ENCODE measurements at regions not wholly inside any gene's neighbourhood (a gene's known extent, or its start where the extent isn't known, plus 50 kb on each side); places are given as distances from the start of the nearest gene placed in this dataset.
"Not testable (repeated sequence)": the region's sequence is repeated elsewhere in the genome, so short reads cannot be mapped to it uniquely, and the experiment has no call there.

DNA sequence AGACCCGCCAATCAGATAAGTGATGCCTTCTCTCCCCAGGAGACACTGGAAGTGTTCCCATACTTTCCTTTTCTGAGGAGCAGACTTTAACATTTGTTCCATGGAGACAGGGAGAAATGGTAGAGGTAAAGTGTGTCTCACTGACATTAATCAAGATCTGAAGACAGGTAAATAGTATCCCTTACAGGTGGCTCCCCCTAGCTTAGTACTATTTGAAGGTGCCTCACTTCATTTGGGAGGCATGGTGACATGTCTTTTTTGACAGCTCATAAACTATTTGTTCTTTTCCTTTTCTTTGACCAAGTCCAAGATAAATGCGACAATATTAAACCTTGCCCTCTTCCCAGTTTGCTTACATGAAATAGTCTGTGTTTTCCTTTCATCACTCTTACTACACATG is 485.6 kb upstream of the IL12A start:
- in situ Hi-C loops (cut with HindIII; ENCODE audit: low sequenced_read_pairs) = no loop called here

GRCh38 chr3:159510988-159511387 is 477.6 kb upstream of the IL12A start:
- in situ Hi-C loops (cut with HindIII; ENCODE audit: low sequenced_read_pairs) = not testable (repeated sequence)

GRCh38 chr3:159513444-159513843 is 475.2 kb upstream of the IL12A start:
- in situ Hi-C loops (cut with HindIII; ENCODE audit: low sequenced_read_pairs) = no loop called here

GRCh38 chr3:159513867-159514380 is 474.7 kb upstream of the IL12A start:
- in situ Hi-C loops (cut with HindIII; ENCODE audit: low sequenced_read_pairs) = no loop called here

GRCh38 chr3:159517105-159517504 is 471.5 kb upstream of the IL12A start:
- in situ Hi-C loops (cut with HindIII; ENCODE audit: low sequenced_read_pairs) = no loop called here

GRCh38 chr3:159520638-159521037 is 468.0 kb upstream of the IL12A start:
- in situ Hi-C loops (cut with HindIII; ENCODE audit: low sequenced_read_pairs) = no loop called here

GRCh38 chr3:159522276-159522675 is 466.4 kb upstream of the IL12A start:
- in situ Hi-C loops (cut with HindIII; ENCODE audit: low sequenced_read_pairs) = no loop called here

DNA sequence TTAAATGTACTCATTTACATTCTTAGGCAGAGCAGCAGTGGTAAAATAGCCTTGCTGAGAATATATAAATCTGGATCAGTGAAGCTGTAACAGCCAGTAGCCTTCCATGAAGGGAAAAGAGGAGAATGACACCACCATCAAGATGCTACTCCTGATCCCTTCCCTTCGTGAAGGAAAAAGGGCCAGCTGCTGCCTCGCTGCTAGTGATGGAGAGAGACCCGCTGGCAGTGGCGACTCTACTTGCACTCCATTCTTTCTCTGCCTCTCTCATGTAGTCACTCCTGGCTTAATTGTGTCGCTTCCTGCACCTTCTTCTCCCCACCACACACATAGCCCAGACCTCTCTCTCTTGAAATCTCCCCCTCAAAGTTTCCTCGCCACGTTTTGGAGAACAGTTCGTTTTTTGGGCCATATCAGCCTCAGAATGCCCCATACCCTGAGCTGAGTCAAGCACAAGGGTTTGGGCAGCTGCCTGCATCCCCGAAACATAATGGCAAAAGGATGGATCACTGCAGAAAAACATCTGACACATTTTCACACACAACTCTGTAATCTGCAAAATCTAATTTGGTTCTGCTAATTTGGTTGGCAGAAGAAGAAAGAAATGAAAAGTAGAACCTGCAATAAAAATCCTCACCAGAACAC is 460.3 kb upstream of the IL12A start:
- in situ Hi-C loops (cut with HindIII; ENCODE audit: low sequenced_read_pairs) = loop anchor here (5.0 kb wide), 1 partner anchor 56 kb away; no protein-coding TSS in a partner anchor

DNA sequence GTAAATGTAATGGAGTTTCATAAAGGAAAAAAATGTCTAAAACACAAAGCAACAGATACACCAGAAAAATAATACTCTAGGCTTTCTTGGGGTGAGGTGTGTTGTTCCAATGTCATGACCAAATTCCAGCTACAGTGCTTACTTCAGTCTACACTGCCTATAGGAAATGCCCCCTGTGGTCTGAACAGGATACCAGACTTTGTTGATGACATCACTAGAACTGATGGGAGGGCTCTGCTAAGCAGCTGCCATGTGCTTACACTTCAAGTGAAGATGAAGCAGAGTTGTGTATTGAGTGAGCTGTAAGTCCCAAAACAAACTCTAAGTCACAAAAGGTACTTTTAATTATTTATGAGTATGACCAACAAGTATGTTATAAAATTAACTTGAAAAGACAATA is 456.1 kb upstream of the IL12A start:
- in situ Hi-C loops (cut with HindIII; ENCODE audit: low sequenced_read_pairs) = no loop called here

DNA sequence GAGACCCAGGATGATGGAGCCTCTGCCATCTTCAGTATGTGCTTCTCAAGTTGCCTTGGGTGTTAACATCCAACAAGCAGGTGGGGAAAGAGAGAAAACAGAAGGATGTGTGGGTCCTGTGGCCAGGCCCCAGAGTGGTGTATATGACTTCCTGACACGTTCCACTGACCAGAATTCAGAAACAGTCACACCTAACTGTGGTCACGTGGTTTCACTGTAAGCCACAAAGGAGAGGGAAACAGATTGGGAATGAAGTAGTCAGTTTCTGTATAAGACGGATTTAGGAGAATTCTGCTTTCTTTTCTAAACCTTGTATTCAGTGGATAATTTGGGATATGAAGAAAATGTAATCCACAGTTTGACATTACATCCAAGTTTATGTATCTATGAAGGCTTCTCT is 454.1 kb upstream of the IL12A start:
- in situ Hi-C loops (cut with HindIII; ENCODE audit: low sequenced_read_pairs) = no loop called here

DNA sequence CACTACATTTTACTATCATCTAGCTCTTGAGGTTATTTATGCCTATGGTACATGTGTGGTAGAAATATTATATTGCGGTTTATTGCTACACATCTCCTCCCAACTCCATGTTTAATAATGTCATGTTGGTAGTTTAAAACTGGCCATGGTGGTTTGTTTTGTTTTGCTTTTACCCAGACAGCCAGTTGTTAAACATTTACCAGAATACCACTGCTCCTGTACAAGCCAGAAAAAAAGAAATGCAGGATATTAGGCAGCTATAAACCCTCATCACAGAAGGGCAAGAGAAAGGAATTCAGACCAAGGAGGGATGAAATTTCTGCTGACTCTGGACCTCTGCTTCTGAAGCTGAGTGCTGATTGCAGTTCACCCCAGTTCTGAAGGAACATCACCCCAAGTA is 451.8 kb upstream of the IL12A start:
- in situ Hi-C loops (cut with HindIII; ENCODE audit: low sequenced_read_pairs) = no loop called here

- in situ Hi-C loops (cut with HindIII; ENCODE audit: low sequenced_read_pairs) = no loop called here
These were observed 450.1 kb upstream of the IL12A start for GRCh38 chr3:159538507-159538906.

- in situ Hi-C loops (cut with HindIII; ENCODE audit: low sequenced_read_pairs) = no loop called here
These were observed 447.6 kb upstream of the IL12A start for GRCh38 chr3:159540882-159541495.

GRCh38 chr3:159548675-159549335 is 439.8 kb upstream of the IL12A start:
- in situ Hi-C loops (cut with HindIII; ENCODE audit: low sequenced_read_pairs) = no loop called here

GRCh38 chr3:159555205-159555604 is 433.4 kb upstream of the IL12A start:
- in situ Hi-C loops (cut with HindIII; ENCODE audit: low sequenced_read_pairs) = no loop called here

- in situ Hi-C loops (cut with HindIII; ENCODE audit: low sequenced_read_pairs) = no loop called here
These were observed 428.9 kb upstream of the IL12A start for GRCh38 chr3:159559771-159560170.

- in situ Hi-C loops (cut with HindIII; ENCODE audit: low sequenced_read_pairs) = no loop called here
These were observed 428.2 kb upstream of the IL12A start for GRCh38 chr3:159560214-159560979.

- in situ Hi-C loops (cut with HindIII; ENCODE audit: low sequenced_read_pairs) = no loop called here
These were observed 423.3 kb upstream of the IL12A start for GRCh38 chr3:159565313-159565712.

- in situ Hi-C loops (cut with HindIII; ENCODE audit: low sequenced_read_pairs) = no loop called here
These were observed 405.0 kb upstream of the IL12A start for GRCh38 chr3:159583662-159584061.

GRCh38 chr3:159584421-159584820 is 404.2 kb upstream of the IL12A start:
- in situ Hi-C loops (cut with HindIII; ENCODE audit: low sequenced_read_pairs) = no loop called here

- in situ Hi-C loops (cut with HindIII; ENCODE audit: low sequenced_read_pairs) = no loop called here
These were observed 401.9 kb upstream of the IL12A start for GRCh38 chr3:159586571-159587202.

Measured in endothelial cell of hepatic sinusoid (primary cell).